ENCODE measurements at regions not wholly inside any gene's neighbourhood (a gene's known extent, or its start where the extent isn't known, plus 50 kb on each side); places are given as distances from the start of the nearest gene placed in this dataset.

DNA sequence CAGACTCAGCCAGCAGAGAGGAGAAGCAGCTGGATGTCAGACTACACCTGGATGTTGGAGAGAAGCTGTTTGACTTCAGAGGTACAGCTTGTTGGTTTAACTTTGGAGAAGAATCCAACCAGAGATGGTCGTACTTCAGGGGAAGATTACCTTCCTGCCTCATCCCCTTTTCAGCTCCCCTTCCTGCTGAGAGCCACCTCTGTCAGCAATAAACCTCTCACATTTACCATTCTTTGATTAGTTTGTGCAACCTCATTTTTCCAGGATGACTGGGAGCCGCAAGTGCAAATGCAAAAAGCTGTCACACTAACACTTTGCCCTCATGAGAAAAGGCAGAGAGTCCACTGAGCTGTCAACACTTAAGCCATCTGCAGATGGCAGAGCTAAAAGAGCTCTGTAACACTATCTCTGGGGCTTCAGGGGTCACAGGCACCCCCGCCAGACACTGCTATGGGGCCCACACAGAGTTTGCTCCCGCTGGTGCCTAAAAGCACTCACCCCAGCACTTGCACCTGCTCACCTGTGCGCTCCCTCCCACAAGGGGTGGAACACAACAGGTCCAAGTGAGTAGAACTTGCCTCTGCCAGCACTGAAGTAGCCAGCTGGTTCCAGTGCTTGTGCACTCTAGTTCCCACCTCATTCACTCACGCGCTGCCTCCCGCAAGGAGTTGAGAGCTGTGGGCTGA, 391.7 kb downstream of the METTL4 start:
- TF ChIP-seq, protein P1, sequence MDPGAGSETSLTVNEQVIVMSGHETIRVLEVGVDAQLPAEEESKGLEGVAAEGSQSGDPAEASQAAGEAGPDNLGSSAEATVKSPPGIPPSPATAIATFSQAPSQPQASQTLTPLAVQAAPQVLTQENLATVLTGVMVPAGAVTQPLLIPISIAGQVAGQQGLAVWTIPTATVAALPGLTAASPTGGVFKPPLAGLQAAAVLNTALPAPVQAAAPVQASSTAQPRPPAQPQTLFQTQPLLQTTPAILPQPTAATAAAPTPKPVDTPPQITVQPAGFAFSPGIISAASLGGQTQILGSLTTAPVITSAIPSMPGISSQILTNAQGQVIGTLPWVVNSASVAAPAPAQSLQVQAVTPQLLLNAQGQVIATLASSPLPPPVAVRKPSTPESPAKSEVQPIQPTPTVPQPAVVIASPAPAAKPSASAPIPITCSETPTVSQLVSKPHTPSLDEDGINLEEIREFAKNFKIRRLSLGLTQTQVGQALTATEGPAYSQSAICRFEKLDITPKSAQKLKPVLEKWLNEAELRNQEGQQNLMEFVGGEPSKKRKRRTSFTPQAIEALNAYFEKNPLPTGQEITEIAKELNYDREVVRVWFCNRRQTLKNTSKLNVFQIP (CRISPR knock-in tag; IDR thresholded peaks at IDR 0.05; ENCODE audit: borderline replicate concordance, low read depth): no peak
- TF ChIP-seq TCF4 (CRISPR knock-in tag; IDR thresholded peaks at IDR 0.05; ENCODE audit: borderline replicate concordance) (no peak), OSR1 (CRISPR knock-in tag; IDR thresholded peaks at IDR 0.05) (no peak)

Data from SK-N-SH treated with all-trans-retinoic acid at 6 μM for 48 hours (cell line).